ENCODE measurements at regions not wholly inside any gene's neighbourhood (a gene's known extent, or its start where the extent isn't known, plus 50 kb on each side); places are given as distances from the start of the nearest gene placed in this dataset.
A peak's percentile ranks its signal among the peaks of the same experiment; 100 is the strongest.

- WGBS (ENCODE audit: insufficient coverage, low coverage, low lambda C conversion rate, missing lambda C conversion rate), result 12% methylated on average over 14 of the region's 17 CpGs
- Histone ChIP-seq H3K4me1 (no peaks in the 10 kb centered on the region), H3K4me3 (no peak overlapping the region), H3K9me3 (no peaks in the 10 kb centered on the region), H3K27me3 (no peaks in the 10 kb centered on the region), H3K27ac (no peak overlapping the region), H3K36me3 (no peaks in the 10 kb centered on the region)
- DNase-seq (peak; percentile 70 to 73 (median 73)), ATAC-seq (peak; percentile 84 to 90 (median 88))
- intact Hi-C loops (cut with DNase I), result loop anchor here in 1 of 2 donors (10.0 kb wide), 1 partner anchor 420 kb away; no protein-coding TSS in a partner anchor
- TF ChIP-seq CTCF (IDR thresholded peaks at IDR 0.05) (peak; percentile 75 to 91 (median 88)), POLR2A (IDR thresholded peaks at IDR 0.05) (no peak)
Observed at GRCh38 chr2:238784671-238785527, 63.0 kb upstream of the TWIST2 start.

- Histone ChIP-seq H3K36me3 (no peaks in the 10 kb centered on the region), H3K9me3 (no peaks in the 10 kb centered on the region), H3K4me1 (no peaks in the 10 kb centered on the region), H3K27me3 (no peaks in the 10 kb centered on the region), H3K4me3 (no peak overlapping the region), H3K27ac (no peak overlapping the region)
- intact Hi-C loops (cut with DNase I), result loop anchor here in 1 of 2 donors (10.0 kb wide), 1 partner anchor 421 kb away; no protein-coding TSS in a partner anchor
- no peak for DNase-seq
- ATAC-seq, result no peak
- 83% methylated on average over 4 of the region's 9 CpGs for WGBS (ENCODE audit: insufficient coverage, low coverage, low lambda C conversion rate, missing lambda C conversion rate)
- no peak for TF ChIP-seq POLR2A (IDR thresholded peaks at IDR 0.05)
- TF ChIP-seq CTCF (IDR thresholded peaks at IDR 0.05), result no peak
Observed at GRCh38 chr2:238785528-238785860, 62.4 kb upstream of the TWIST2 start.

GRCh38 chr2:238786379-238786778 lies 61.5 kb upstream of the TWIST2 start:
- H3K4me3 ChIP-seq, result no peak overlapping the region
- H3K4me1 ChIP-seq, result no peaks in the 10 kb centered on the region
- TF ChIP-seq CTCF (IDR thresholded peaks at IDR 0.05) (no peak), POLR2A (IDR thresholded peaks at IDR 0.05) (no peak)
- no peak for ATAC-seq
- intact Hi-C loops (cut with DNase I), result loop anchor here in 1 of 2 donors (10.0 kb wide), 1 partner anchor 422 kb away; no protein-coding TSS in a partner anchor
- WGBS (ENCODE audit: insufficient coverage, low coverage, low lambda C conversion rate, missing lambda C conversion rate), result 72% methylated on average over 6 of the region's 9 CpGs
- H3K27me3 ChIP-seq, result no peaks in the 10 kb centered on the region
- H3K9me3 ChIP-seq, result no peaks in the 10 kb centered on the region
- no peaks in the 10 kb centered on the region for H3K36me3 ChIP-seq
- no peak for DNase-seq
- no peak overlapping the region for H3K27ac ChIP-seq

GRCh38 chr2:238786792-238787490 lies 60.9 kb upstream of the TWIST2 start:
- WGBS (ENCODE audit: insufficient coverage, low coverage, low lambda C conversion rate, missing lambda C conversion rate), result 84% methylated on average over 29 of the region's 29 CpGs
- TF ChIP-seq POLR2A (IDR thresholded peaks at IDR 0.05), result no peak
- no peak for TF ChIP-seq CTCF (IDR thresholded peaks at IDR 0.05)
- no peaks in the 10 kb centered on the region for H3K36me3 ChIP-seq
- H3K4me1 ChIP-seq, result no peaks in the 10 kb centered on the region
- DNase-seq (no peak), ATAC-seq (no peak)
- intact Hi-C loops (cut with DNase I), result loop anchor here in 1 of 2 donors (10.0 kb wide), 1 partner anchor 422 kb away; no protein-coding TSS in a partner anchor
- H3K9me3 ChIP-seq, result no peaks in the 10 kb centered on the region
- no peak overlapping the region for H3K27ac ChIP-seq
- H3K4me3 ChIP-seq, result no peak overlapping the region
- H3K27me3 ChIP-seq, result no peaks in the 10 kb centered on the region
